ENCODE measurements at regions not wholly inside any gene's neighbourhood (a gene's known extent, or its start where the extent isn't known, plus 50 kb on each side); places are given as distances from the start of the nearest gene placed in this dataset.
"Not testable (repeated sequence)": the region's sequence is repeated elsewhere in the genome, so short reads cannot be mapped to it uniquely, and the experiment has no call there.

GRCh38 chr12:23375621-23376020, 573.8 kb downstream of the SOX5 start:
- TF ChIP-seq CTCF (IDR thresholded peaks at IDR 0.05; ENCODE audit: low read depth, low read length), result no peak
- DNase-seq (ENCODE audit: extremely low read depth, low read depth), result no peak

- no peak for DNase-seq (ENCODE audit: extremely low read depth, low read depth)
These were observed 573.2 kb downstream of the SOX5 start for GRCh38 chr12:23376238-23376637.

GRCh38 chr12:23380419-23381100, 568.9 kb downstream of the SOX5 start:
- DNase-seq (ENCODE audit: extremely low read depth, low read depth), result no peak
- no peak for TF ChIP-seq CTCF (IDR thresholded peaks at IDR 0.05; ENCODE audit: low read depth, low read length)

More at GRCh38 chr12:23376238-23376637, 573.2 kb downstream of the SOX5 start:
- no peak for TF ChIP-seq CTCF (IDR thresholded peaks at IDR 0.05; ENCODE audit: low read depth, low read length)

- DNase-seq (ENCODE audit: extremely low read depth, low read depth), result not testable (repeated sequence)
These were observed 560.6 kb downstream of the SOX5 start for GRCh38 chr12:23388898-23389297.

GRCh38 chr12:23389315-23389714, 560.2 kb downstream of the SOX5 start:
- not testable (repeated sequence) for DNase-seq (ENCODE audit: extremely low read depth, low read depth)

- DNase-seq (ENCODE audit: extremely low read depth, low read depth), result no peak
- no peak for TF ChIP-seq CTCF (IDR thresholded peaks at IDR 0.05; ENCODE audit: low read depth, low read length)
These were observed 550.0 kb downstream of the SOX5 start for GRCh38 chr12:23399402-23399933.

- TF ChIP-seq CTCF (IDR thresholded peaks at IDR 0.05; ENCODE audit: low read depth, low read length), result no peak
- DNase-seq (ENCODE audit: extremely low read depth, low read depth), result no peak
These were observed 534.3 kb downstream of the SOX5 start for GRCh38 chr12:23415180-23415579.

- TF ChIP-seq CTCF (IDR thresholded peaks at IDR 0.05; ENCODE audit: low read depth, low read length), result no peak
- DNase-seq (ENCODE audit: extremely low read depth, low read depth), result no peak
These were observed 527.9 kb downstream of the SOX5 start for GRCh38 chr12:23421556-23421955.

Measured in AG09319 (cell line).